MM.1S (cell line): ENCODE measurements at regions not wholly inside any gene's neighbourhood (a gene's known extent, or its start where the extent isn't known, plus 50 kb on each side); places are given as distances from the start of the nearest gene placed in this dataset.

ENCODE experiments used
- CTCF ChIP-seq: fragments of 300-600 bp; sonication (generic); IDR thresholded peaks from 2 replicates; pipeline ENCODE4 v1.5.1; 2016; ENCODE audit warnings: antibody characterized with exemption, low read length, mixed read lengths
- EZH2 ChIP-seq: fragments of 300-600 bp; sonication (generic); optimal IDR thresholded peaks from 2 replicates; pipeline ENCODE3; 2017; ENCODE audit warnings: low read depth, mild to moderate bottlenecking, antibody characterized with exemption, low read length, mixed read lengths
- EZH2phosphoT487 ChIP-seq: fragments of 300-600 bp; sonication (generic); IDR thresholded peaks from 2 replicates; pipeline ENCODE4 v1.6.1; 2018; ENCODE audit warnings: antibody characterized with exemption, low read length

GRCh38 chr2:21395366-21395765 lies 271.6 kb downstream of the TDRD15 start:
- TF ChIP-seq CTCF (no peak), EZH2 (no peak), EZH2phosphoT487 (no peak)
